ENCODE measurements at regions not wholly inside any gene's neighbourhood (a gene's known extent, or its start where the extent isn't known, plus 50 kb on each side); places are given as distances from the start of the nearest gene placed in this dataset.

GRCh38 chr11:127379686-127380085, 379.1 kb upstream of the KIRREL3 start:
- H4K20me1 ChIP-seq (ENCODE audit: insufficient read depth, low read length), result no peaks in the 10 kb centered on the region
- H2BK20ac ChIP-seq (ENCODE audit: low read depth, low read length), result no peak overlapping the region
- no peak overlapping the region for H3K56ac ChIP-seq (ENCODE audit: extremely low read depth, insufficient read depth, low read length)
- H3K79me1 ChIP-seq (ENCODE audit: low read depth in 1 of 2, low read length in 2 of 2), result no peaks in the 10 kb centered on the region
- CTCF ChIA-PET, result no interaction called here
- no peak overlapping the region for H2BK120ac ChIP-seq (ENCODE audit: low read depth, low read length)
- H3K27me3 ChIP-seq (ENCODE audit: control insufficient read depth, insufficient read depth, low read length), result no peaks in the 10 kb centered on the region
- DNase-seq, result no peak
- H3K14ac ChIP-seq (replicated peaks; ENCODE audit: low read depth, low read length), result no peak overlapping the region
- no peaks in the 10 kb centered on the region for H3K9me1 ChIP-seq (ENCODE audit: insufficient read depth, low read length)
- H3K23ac ChIP-seq (ENCODE audit: low read depth, low read length), result no peak overlapping the region
- in situ Hi-C loops (cut with MboI; ENCODE audit: low sequenced_read_pairs), result no loop called here
- H2AFZ ChIP-seq (replicated peaks; ENCODE audit: low read length, poor library complexity), result no peak overlapping the region
- no peak overlapping the region for H3K18ac ChIP-seq (ENCODE audit: low read depth, low read length)
- H2AK9ac ChIP-seq (replicated peaks; ENCODE audit: low read depth, low read length, poor library complexity), result no peak overlapping the region
- TF ChIP-seq FOS (IDR thresholded peaks at IDR 0.05; ENCODE audit: low read depth, low read length) (no peak), RAD21 (IDR thresholded peaks at IDR 0.05; ENCODE audit: low read length) (no peak), CHD1 (IDR thresholded peaks at IDR 0.05; ENCODE audit: low read depth, low read length) (no peak), ELK1 (IDR thresholded peaks at IDR 0.05; ENCODE audit: borderline replicate concordance, low read depth, low read length) (no peak), USF2 (IDR thresholded peaks at IDR 0.05; ENCODE audit: low read depth, low read length) (no peak), SMC3 (IDR thresholded peaks at IDR 0.05; ENCODE audit: low read depth, low read length) (no peak), RCOR1 (IDR thresholded peaks at IDR 0.05; ENCODE audit: insufficient replicate concordance, low read length) (no peak), MAZ (IDR thresholded peaks at IDR 0.05; ENCODE audit: borderline replicate concordance, low read depth, low read length) (no peak), POLR2A (IDR thresholded peaks at IDR 0.05; ENCODE audit: low read depth, low read length) (no peak), NFE2L2 (IDR thresholded peaks at IDR 0.05; ENCODE audit: low read depth, low read length) (no peak), CEBPB (IDR thresholded peaks at IDR 0.05; ENCODE audit: low read depth, low read length) (no peak), BHLHE40 (IDR thresholded peaks at IDR 0.05; ENCODE audit: low read depth, low read length) (no peak), MAFK (IDR thresholded peaks at IDR 0.05; ENCODE audit: low read depth, low read length) (no peak), RFX5 (IDR thresholded peaks at IDR 0.05; ENCODE audit: low read depth, low read length) (no peak), MXI1 (IDR thresholded peaks at IDR 0.05; ENCODE audit: borderline replicate concordance, low read depth, low read length) (no peak), CTCF (conservative IDR thresholded peaks at IDR 0.05; ENCODE audit: low read depth, low read length) (no peak)
- no peak overlapping the region for H4K8ac ChIP-seq (ENCODE audit: low read depth in 2 of 2, low read length in 2 of 2)
- dilution Hi-C loops (cut with HindIII; ENCODE audit: low sequenced_read_pairs, unreplicated experiment), result no loop called here
- POLR2A ChIA-PET (ENCODE audit: unreplicated experiment), result no interaction called here
- H4K5ac ChIP-seq (ENCODE audit: low read depth, low read length), result no peak overlapping the region
- no peak overlapping the region for H2AK5ac ChIP-seq (ENCODE audit: low read depth, low read length)
- WGBS, 2 experiments (ENCODE audit: extremely low coverage in 2 of 2, insufficient read length in 1 of 2), result no CpG with 5 or more reads among the region's 2 CpGs
- H4K91ac ChIP-seq (ENCODE audit: insufficient read depth, low read depth, low read length), result no peak overlapping the region
- no peak overlapping the region for H3K9ac ChIP-seq (ENCODE audit: low read depth, low read length)
- no peak overlapping the region for H3K4me3 ChIP-seq (ENCODE audit: insufficient read depth, low read depth, low read length)
- no peak overlapping the region for H3K4ac ChIP-seq (ENCODE audit: low read depth, low read length)
- H3K4me2 ChIP-seq (ENCODE audit: low read depth, low read length), result no peak overlapping the region
- H3K9me3 ChIP-seq (ENCODE audit: control insufficient read depth, insufficient read depth, low read length), result no peaks in the 10 kb centered on the region
- no peaks in the 10 kb centered on the region for H3K36me3 ChIP-seq (ENCODE audit: control insufficient read depth, insufficient read depth, low read length)
- H2BK5ac ChIP-seq (ENCODE audit: low read depth, low read length, poor library complexity, severe bottlenecking), result no peak overlapping the region
- no peak overlapping the region for H2BK15ac ChIP-seq (ENCODE audit: low read depth, low read length)
- intact Hi-C loops (cut with micrococcal nuclease), result no loop called here
- H3K4me1 ChIP-seq (ENCODE audit: control insufficient read depth, insufficient read depth, low read length), result no peaks in the 10 kb centered on the region
- no peak for ATAC-seq (ENCODE audit: low read depth)
- BruUV-seq (replicated peaks), result no TSS peak
- H3K27ac ChIP-seq (ENCODE audit: insufficient read depth, low read length), result no peak overlapping the region
